ENCODE measurements at regions not wholly inside any gene's neighbourhood (a gene's known extent, or its start where the extent isn't known, plus 50 kb on each side); places are given as distances from the start of the nearest gene placed in this dataset.
"Not testable (repeated sequence)": the region's sequence is repeated elsewhere in the genome, so short reads cannot be mapped to it uniquely, and the experiment has no call there.

- not testable (repeated sequence) for DNase-seq (ENCODE audit: low spot score)
These were observed 64.4 kb downstream of the KLRB1 start for GRCh38 chr12:9543341-9543740.

- not testable (repeated sequence) for DNase-seq (ENCODE audit: low spot score)
These were observed 64.9 kb downstream of the KLRB1 start for GRCh38 chr12:9542827-9543226.

- DNase-seq (ENCODE audit: low spot score), result not testable (repeated sequence)
These were observed 91.8 kb downstream of the KLRB1 start for GRCh38 chr12:9515925-9516324.

- DNase-seq (ENCODE audit: low spot score), result not testable (repeated sequence)
These were observed 95.0 kb downstream of the KLRB1 start for GRCh38 chr12:9512695-9513094.

GRCh38 chr12:9510392-9511011 lies 97.2 kb downstream of the KLRB1 start:
- not testable (repeated sequence) for DNase-seq (ENCODE audit: low spot score)

GRCh38 chr12:9509464-9510161 lies 98.1 kb downstream of the KLRB1 start:
- no peak for DNase-seq (ENCODE audit: low spot score)

GRCh38 chr12:9506746-9507145 lies 101.0 kb downstream of the KLRB1 start:
- DNase-seq (ENCODE audit: low spot score), result no peak

GRCh38 chr12:9503384-9503783 lies 104.3 kb downstream of the KLRB1 start:
- DNase-seq (ENCODE audit: low spot score), result not testable (repeated sequence)

- DNase-seq (ENCODE audit: low spot score), result not testable (repeated sequence)
These were observed 104.9 kb downstream of the KLRB1 start for GRCh38 chr12:9502845-9503244.

- not testable (repeated sequence) for DNase-seq (ENCODE audit: low spot score)
These were observed 114.4 kb downstream of the KLRB1 start for GRCh38 chr12:9493325-9493724.

- DNase-seq (ENCODE audit: low spot score), result not testable (repeated sequence)
These were observed 126.4 kb downstream of the KLRB1 start for GRCh38 chr12:9481289-9481688.

GRCh38 chr12:9474197-9474596 lies 133.5 kb downstream of the KLRB1 start:
- not testable (repeated sequence) for DNase-seq (ENCODE audit: low spot score)

GRCh38 chr12:9473638-9474037 lies 134.1 kb downstream of the KLRB1 start:
- not testable (repeated sequence) for DNase-seq (ENCODE audit: low spot score)

GRCh38 chr12:9471501-9471900 lies 136.2 kb downstream of the KLRB1 start:
- DNase-seq (ENCODE audit: low spot score), result not testable (repeated sequence)

GRCh38 chr12:9470367-9470766 lies 137.3 kb downstream of the KLRB1 start:
- not testable (repeated sequence) for DNase-seq (ENCODE audit: low spot score)

GRCh38 chr12:9469956-9470355 lies 137.8 kb downstream of the KLRB1 start:
- DNase-seq (ENCODE audit: low spot score), result not testable (repeated sequence)

- not testable (repeated sequence) for DNase-seq (ENCODE audit: low spot score)
These were observed 138.3 kb downstream of the KLRB1 start for GRCh38 chr12:9469463-9469862.

- DNase-seq (ENCODE audit: low spot score), result peak; percentile 48
These were observed 138.7 kb downstream of the KLRB1 start for GRCh38 chr12:9468998-9469397.

- peak; percentile 42 for DNase-seq (ENCODE audit: low spot score)
These were observed 139.6 kb downstream of the KLRB1 start for GRCh38 chr12:9468144-9468543.

GRCh38 chr12:9464408-9464807 lies 143.3 kb downstream of the KLRB1 start:
- no peak for DNase-seq (ENCODE audit: low spot score)

GRCh38 chr12:9455516-9455915 lies 152.2 kb downstream of the KLRB1 start:
- not testable (repeated sequence) for DNase-seq (ENCODE audit: low spot score)

- not testable (repeated sequence) for DNase-seq (ENCODE audit: low spot score)
These were observed 153.7 kb downstream of the KLRB1 start for GRCh38 chr12:9454021-9454420.

- DNase-seq (ENCODE audit: low spot score), result not testable (repeated sequence)
These were observed 157.6 kb downstream of the KLRB1 start for GRCh38 chr12:9450127-9450567.

All from CD4-positive, alpha-beta T cell treated with Interleukin-2 at 100 ng/mL for 4 hours (primary cell).